NCI-H128 (cell line): ENCODE measurements at regions not wholly inside any gene's neighbourhood (a gene's known extent, or its start where the extent isn't known, plus 50 kb on each side); places are given as distances from the start of the nearest gene placed in this dataset.

Experiments
- DNase-seq: peaks from one replicate; lab custom pipeline; 2025; ENCODE audit not compliant: unreplicated experiment; lab: John Stamatoyannopoulos, UW

GRCh38 chr16:80144191-80144590 is 396.6 kb upstream of the DYNLRB2 start:
- no peak for DNase-seq

GRCh38 chr16:80142940-80143339 is 397.9 kb upstream of the DYNLRB2 start:
- DNase-seq: no peak

- no peak for DNase-seq
Measured at GRCh38 chr16:80142281-80142680, 398.5 kb upstream of the DYNLRB2 start.

GRCh38 chr16:80129791-80130190 is 411.0 kb upstream of the DYNLRB2 start:
- no peak for DNase-seq

- no peak for DNase-seq
Measured at GRCh38 chr16:80125677-80126076, 415.1 kb upstream of the DYNLRB2 start.

- DNase-seq: no peak
Measured at GRCh38 chr16:80123189-80123588, 417.6 kb upstream of the DYNLRB2 start.

GRCh38 chr16:80122115-80122514 is 418.7 kb upstream of the DYNLRB2 start:
- DNase-seq: no peak

- DNase-seq: no peak
Measured at GRCh38 chr16:80121522-80121909, 419.3 kb upstream of the DYNLRB2 start.

GRCh38 chr16:80120899-80121521 is 419.8 kb upstream of the DYNLRB2 start:
- DNase-seq: no peak

GRCh38 chr16:80117556-80118130 is 423.1 kb upstream of the DYNLRB2 start:
- no peak for DNase-seq

GRCh38 chr16:80116711-80117110 is 424.1 kb upstream of the DYNLRB2 start:
- no peak for DNase-seq

- DNase-seq: no peak
Measured at GRCh38 chr16:80114699-80115098, 426.1 kb upstream of the DYNLRB2 start.

- no peak for DNase-seq
Measured at GRCh38 chr16:80113873-80114574, 426.8 kb upstream of the DYNLRB2 start.

- DNase-seq: no peak
Measured at GRCh38 chr16:80109581-80109980, 431.2 kb upstream of the DYNLRB2 start.

- no peak for DNase-seq
Measured at GRCh38 chr16:80107900-80108299, 432.9 kb upstream of the DYNLRB2 start.

GRCh38 chr16:80105751-80106150 is 435.0 kb upstream of the DYNLRB2 start:
- no peak for DNase-seq

GRCh38 chr16:80105160-80105559 is 435.6 kb upstream of the DYNLRB2 start:
- DNase-seq: no peak

GRCh38 chr16:80104401-80104800 is 436.4 kb upstream of the DYNLRB2 start:
- no peak for DNase-seq

- no peak for DNase-seq
Measured at GRCh38 chr16:80103463-80103862, 437.3 kb upstream of the DYNLRB2 start.

- DNase-seq: no peak
Measured at GRCh38 chr16:80100846-80101451, 439.8 kb upstream of the DYNLRB2 start.

- DNase-seq: no peak
Measured at GRCh38 chr16:80100186-80100585, 440.6 kb upstream of the DYNLRB2 start.

GRCh38 chr16:80097098-80097497 is 443.7 kb upstream of the DYNLRB2 start:
- DNase-seq: no peak
